ENCODE measurements at regions not wholly inside any gene's neighbourhood (a gene's known extent, or its start where the extent isn't known, plus 50 kb on each side); places are given as distances from the start of the nearest gene placed in this dataset.

- DNase-seq (ENCODE audit: low spot score in 2 of 2): no peak
- Histone ChIP-seq H3K27ac (no peak overlapping the region), H3K9me3 (no peaks in the 10 kb centered on the region), H3K4me1 (no peaks in the 10 kb centered on the region), H3K27me3 (no peaks in the 10 kb centered on the region), H3K4me3 (no peak overlapping the region), H3K36me3 (no peaks in the 10 kb centered on the region)
- 46 to 89% methylated on average over 1 of the region's 1 CpG for WGBS, 2 donors
- no peak for TF ChIP-seq POLR2A (IDR thresholded peaks at IDR 0.05)
- TF ChIP-seq EP300 (IDR thresholded peaks at IDR 0.05): no peak
- TF ChIP-seq, protein P1, sequence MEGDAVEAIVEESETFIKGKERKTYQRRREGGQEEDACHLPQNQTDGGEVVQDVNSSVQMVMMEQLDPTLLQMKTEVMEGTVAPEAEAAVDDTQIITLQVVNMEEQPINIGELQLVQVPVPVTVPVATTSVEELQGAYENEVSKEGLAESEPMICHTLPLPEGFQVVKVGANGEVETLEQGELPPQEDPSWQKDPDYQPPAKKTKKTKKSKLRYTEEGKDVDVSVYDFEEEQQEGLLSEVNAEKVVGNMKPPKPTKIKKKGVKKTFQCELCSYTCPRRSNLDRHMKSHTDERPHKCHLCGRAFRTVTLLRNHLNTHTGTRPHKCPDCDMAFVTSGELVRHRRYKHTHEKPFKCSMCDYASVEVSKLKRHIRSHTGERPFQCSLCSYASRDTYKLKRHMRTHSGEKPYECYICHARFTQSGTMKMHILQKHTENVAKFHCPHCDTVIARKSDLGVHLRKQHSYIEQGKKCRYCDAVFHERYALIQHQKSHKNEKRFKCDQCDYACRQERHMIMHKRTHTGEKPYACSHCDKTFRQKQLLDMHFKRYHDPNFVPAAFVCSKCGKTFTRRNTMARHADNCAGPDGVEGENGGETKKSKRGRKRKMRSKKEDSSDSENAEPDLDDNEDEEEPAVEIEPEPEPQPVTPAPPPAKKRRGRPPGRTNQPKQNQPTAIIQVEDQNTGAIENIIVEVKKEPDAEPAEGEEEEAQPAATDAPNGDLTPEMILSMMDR (IDR thresholded peaks at IDR 0.05): no peak
Observed at GRCh38 chr4:32986236-32986635, 2266.1 kb downstream of the PCDH7 start.

DNA sequence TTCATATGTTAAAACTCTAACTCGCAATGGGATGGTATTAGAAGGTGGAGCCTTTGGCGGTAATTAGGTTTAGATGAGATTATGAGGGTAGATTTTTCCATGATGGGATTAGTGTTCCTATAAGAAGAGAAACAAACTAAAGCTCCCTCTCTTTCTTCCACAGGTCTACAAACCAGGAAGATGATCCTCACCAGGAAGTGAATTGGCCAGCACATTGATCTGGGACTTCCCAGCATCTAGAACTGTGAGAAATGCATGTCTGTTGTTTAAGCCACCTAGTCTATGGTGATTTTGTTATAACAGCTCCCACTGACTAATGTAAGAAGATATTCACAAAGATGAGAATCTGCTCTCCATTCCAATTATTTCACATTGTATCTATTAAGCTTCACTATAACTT is 2266.9 kb downstream of the PCDH7 start:
- Histone ChIP-seq H3K9me3 (no peaks in the 10 kb centered on the region), H3K27me3 (no peaks in the 10 kb centered on the region), H3K4me3 (no peak overlapping the region), H3K36me3 (no peaks in the 10 kb centered on the region), H3K4me1 (no peaks in the 10 kb centered on the region), H3K27ac (no peak overlapping the region)
- TF ChIP-seq EP300 (IDR thresholded peaks at IDR 0.05) (no peak), POLR2A (IDR thresholded peaks at IDR 0.05) (no peak)
- TF ChIP-seq, protein P1 (IDR thresholded peaks at IDR 0.05): no peak
- WGBS, 2 donors: 60 to 95% methylated on average over 2 of the region's 2 CpGs
- no peak for DNase-seq (ENCODE audit: low spot score in 2 of 2)

- 79 to 84% methylated on average over 2 of the region's 2 CpGs for WGBS, 2 donors
- Histone ChIP-seq H3K27me3 (no peaks in the 10 kb centered on the region), H3K36me3 (no peaks in the 10 kb centered on the region), H3K27ac (no peak overlapping the region), H3K9me3 (no peaks in the 10 kb centered on the region), H3K4me3 (no peak overlapping the region), H3K4me1 (no peaks in the 10 kb centered on the region)
- no peak for DNase-seq (ENCODE audit: low spot score in 2 of 2)
- TF ChIP-seq, protein P1 (IDR thresholded peaks at IDR 0.05): no peak
- TF ChIP-seq POLR2A (IDR thresholded peaks at IDR 0.05) (no peak), EP300 (IDR thresholded peaks at IDR 0.05) (no peak)
Observed at GRCh38 chr4:32988165-32988811, 2268.1 kb downstream of the PCDH7 start.

GRCh38 chr4:32991663-32992062 is 2271.5 kb downstream of the PCDH7 start:
- H3K27ac ChIP-seq: no peak overlapping the region
- DNase-seq (ENCODE audit: low spot score in 2 of 2): no peak
- WGBS, 2 donors: 92 to 97% methylated on average over 1 of the region's 1 CpG
- TF ChIP-seq, protein P1 (IDR thresholded peaks at IDR 0.05): no peak
- no peak for TF ChIP-seq POLR2A (IDR thresholded peaks at IDR 0.05)
- TF ChIP-seq EP300 (IDR thresholded peaks at IDR 0.05): no peak
- no peaks in the 10 kb centered on the region for H3K36me3 ChIP-seq
- H3K9me3 ChIP-seq: no peaks in the 10 kb centered on the region
- H3K27me3 ChIP-seq: no peaks in the 10 kb centered on the region
- H3K4me1 ChIP-seq: no peaks in the 10 kb centered on the region
- no peak overlapping the region for H3K4me3 ChIP-seq

DNA sequence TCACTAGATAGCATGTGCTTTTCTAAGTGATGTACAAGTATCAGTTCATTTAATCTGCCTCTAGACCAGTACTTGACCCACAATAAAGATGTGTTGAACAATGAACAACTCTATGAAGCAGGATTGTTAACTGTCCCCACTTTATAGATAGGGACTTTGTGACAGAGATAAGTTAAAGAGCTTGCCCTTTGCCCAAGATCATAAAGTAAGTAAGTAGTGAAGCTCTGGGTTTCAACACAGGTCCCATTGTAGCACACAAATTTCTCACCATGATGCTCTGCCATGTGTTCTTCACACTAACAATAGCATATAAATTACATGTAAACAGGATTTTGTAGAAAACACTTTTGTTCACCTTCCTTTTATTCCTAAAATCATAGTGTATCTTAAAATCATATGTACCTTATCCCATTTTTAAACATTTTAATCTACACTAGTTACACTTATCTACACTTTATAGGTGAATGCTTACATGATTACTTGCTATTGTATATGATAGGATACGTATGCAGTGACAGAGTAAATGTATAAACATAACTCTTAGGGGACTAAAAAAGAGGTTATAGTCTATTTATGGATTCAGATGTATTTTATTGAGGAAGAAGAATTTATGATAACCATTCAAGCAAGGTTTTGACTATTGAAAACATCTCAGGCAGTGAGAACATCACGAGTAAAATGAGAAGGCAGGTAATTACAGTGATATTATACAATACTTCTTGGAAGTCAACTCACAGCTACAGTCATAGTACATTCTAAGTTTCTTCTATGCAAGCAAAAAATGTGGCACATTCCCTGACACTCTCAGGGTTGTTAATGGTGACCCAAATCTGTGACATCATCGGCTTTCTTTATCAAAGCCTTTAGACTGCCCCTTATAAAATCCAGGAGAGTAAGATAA is 2275.1 kb downstream of the PCDH7 start:
- DNase-seq (ENCODE audit: low spot score in 2 of 2): no peak
- Histone ChIP-seq H3K27me3 (no peaks in the 10 kb centered on the region), H3K4me3 (no peak overlapping the region), H3K4me1 (no peaks in the 10 kb centered on the region), H3K27ac (no peak overlapping the region), H3K36me3 (no peaks in the 10 kb centered on the region), H3K9me3 (no peaks in the 10 kb centered on the region)
- TF ChIP-seq POLR2A (IDR thresholded peaks at IDR 0.05): no peak
- TF ChIP-seq EP300 (IDR thresholded peaks at IDR 0.05): no peak
- TF ChIP-seq, protein P1 (IDR thresholded peaks at IDR 0.05): no peak
- WGBS, 2 donors: 78 to 82% methylated on average over 3 of the region's 3 CpGs
